Mesodermal cell (in vitro differentiated cells): ENCODE measurements at regions not wholly inside any gene's neighbourhood (a gene's known extent, or its start where the extent isn't known, plus 50 kb on each side); places are given as distances from the start of the nearest gene placed in this dataset.

Experiments used
- H3K27ac ChIP-seq: 2 replicates; pipeline ENCODE4 v1.7.0; 2013; ENCODE audit warnings: mild to moderate bottlenecking, low read depth, low read length, moderate library complexity; ENCODE audit not compliant: severe bottlenecking
- H3K36me3 ChIP-seq: 2 replicates; pipeline ENCODE4 v1.7.1; 2013; ENCODE audit warnings: mild to moderate bottlenecking, low read length, moderate library complexity; ENCODE audit not compliant: control insufficient read depth, insufficient read depth
- H3K4me1 ChIP-seq: one replicate; pipeline ENCODE4 v1.7.1; 2013; ENCODE audit warnings: mild to moderate bottlenecking, low read length; ENCODE audit not compliant: insufficient read depth, control insufficient read depth, poor library complexity, severe bottlenecking
- H3K4me3 ChIP-seq: 2 replicates; pipeline ENCODE4 v1.7.0; 2013; ENCODE audit warnings: low read length, control low read depth, mild to moderate bottlenecking; ENCODE audit not compliant: insufficient read depth, poor library complexity, severe bottlenecking; ENCODE audit errors: extremely low read depth
- H3K9me3 ChIP-seq: 2 replicates; pipeline ENCODE4 v1.7.1; 2013; ENCODE audit warnings: mild to moderate bottlenecking, low read length, moderate library complexity; ENCODE audit not compliant: control insufficient read depth
- WGBS, 2 experiments: methylation state at CpG; one replicate each; pipeline ENCODE4 v1.1.5; 2013; ENCODE audit warnings: missing lambda C conversion rate in 2 of 2; ENCODE audit not compliant: insufficient coverage in 2 of 2; 5-methylcytosine and 5-hydroxymethylcytosine counted together

DNA sequence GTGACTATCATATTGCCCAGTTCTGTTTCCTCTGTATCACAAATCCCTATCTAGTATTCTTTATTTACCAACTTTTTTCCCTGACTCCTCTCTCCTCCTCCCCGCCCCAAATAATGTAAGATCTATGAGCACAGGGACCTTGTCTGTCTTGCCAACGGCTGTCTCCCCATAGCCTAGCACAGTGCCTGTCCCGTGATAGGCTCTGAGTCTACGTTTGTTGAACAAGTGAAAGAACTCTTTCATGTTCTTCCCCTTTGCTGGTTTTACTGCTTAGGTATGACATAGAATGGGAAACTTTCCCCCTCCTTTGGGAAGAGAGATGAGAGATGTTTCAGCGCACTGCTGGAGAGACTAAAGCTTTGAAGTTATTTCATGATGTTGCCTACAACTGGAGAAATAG lies 367.0 kb downstream of the PRDM2 start:
- Histone ChIP-seq H3K27ac (no peak overlapping the region), H3K9me3 (no peaks in the 10 kb centered on the region), H3K4me1 (no peaks in the 10 kb centered on the region), H3K36me3 (no peaks in the 10 kb centered on the region), H3K4me3 (no peak overlapping the region)
- 95 to 97% methylated on average over 3 of the region's 5 CpGs for WGBS, 2 experiments

DNA sequence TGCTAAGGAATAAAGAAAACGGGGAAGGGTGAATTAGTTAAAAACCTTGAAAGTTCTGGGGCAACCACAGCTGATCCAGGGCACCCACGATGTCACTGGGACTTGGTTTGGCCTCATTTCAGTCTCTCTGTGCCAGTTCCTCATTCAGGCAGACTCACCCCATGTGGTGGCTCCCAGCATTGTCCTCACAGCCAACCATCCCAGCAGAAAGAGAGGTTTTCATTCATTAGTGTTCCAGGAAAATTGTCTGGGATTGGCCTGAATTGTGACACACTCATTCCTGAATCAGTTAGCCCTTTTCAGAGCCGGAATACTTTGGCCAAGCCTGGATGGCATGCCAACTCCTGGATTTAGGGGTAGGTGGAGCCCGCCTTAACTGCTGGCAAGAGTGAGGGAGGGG lies 367.7 kb downstream of the PRDM2 start:
- 61 to 73% methylated on average over 1 to 2 of the region's 4 CpGs for WGBS, 2 experiments
- no peaks in the 10 kb centered on the region for H3K9me3 ChIP-seq
- no peak overlapping the region for H3K27ac ChIP-seq
- no peaks in the 10 kb centered on the region for H3K36me3 ChIP-seq
- H3K4me3 ChIP-seq, result no peak overlapping the region
- H3K4me1 ChIP-seq, result no peaks in the 10 kb centered on the region

DNA sequence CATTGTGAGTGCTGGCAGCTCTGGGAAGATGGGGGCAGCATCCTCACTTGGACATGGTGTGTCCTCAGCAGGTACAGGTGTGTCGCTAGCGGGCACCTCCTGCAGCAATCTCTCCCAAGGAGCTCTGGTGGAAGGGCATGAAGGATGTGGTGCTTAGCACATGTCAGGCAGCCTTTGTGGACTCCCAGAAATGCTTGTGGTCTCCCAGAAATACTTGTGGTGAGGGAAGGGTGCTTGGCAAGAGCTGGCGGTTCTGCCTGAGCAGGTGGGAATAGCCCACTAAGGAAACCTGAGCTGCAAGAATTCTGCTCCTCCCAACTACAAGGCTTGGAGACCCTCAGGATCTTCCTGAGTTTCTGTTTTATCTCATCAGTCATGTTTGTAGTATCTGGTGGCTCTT lies 371.6 kb downstream of the PRDM2 start:
- no peak overlapping the region for H3K27ac ChIP-seq
- no peaks in the 10 kb centered on the region for H3K9me3 ChIP-seq
- H3K4me3 ChIP-seq, result no peak overlapping the region
- H3K36me3 ChIP-seq, result no peaks in the 10 kb centered on the region
- WGBS, 2 experiments, result 76 to 86% methylated on average over 3 of the region's 3 CpGs
- H3K4me1 ChIP-seq, result no peaks in the 10 kb centered on the region

DNA sequence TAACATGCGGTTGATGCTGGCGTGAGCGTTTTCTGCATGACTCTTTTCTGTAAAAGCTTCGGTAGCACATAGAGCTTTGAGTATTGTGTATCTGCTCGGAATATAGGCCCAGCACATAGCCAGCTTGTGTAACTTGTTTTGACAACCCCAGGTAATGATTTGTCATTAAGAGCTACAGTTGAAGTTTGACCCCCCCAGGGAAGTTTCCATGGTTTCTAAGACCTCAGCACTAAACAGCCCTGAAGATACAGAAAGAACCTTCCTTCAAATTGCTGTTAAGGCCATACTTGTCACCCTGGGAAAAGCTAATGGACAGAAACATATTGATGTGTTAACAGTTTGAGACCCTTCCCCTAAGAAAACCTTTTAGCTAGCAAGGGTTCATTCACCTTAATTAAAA lies 380.7 kb downstream of the PRDM2 start:
- Histone ChIP-seq H3K36me3 (no peaks in the 10 kb centered on the region), H3K4me3 (no peak overlapping the region), H3K9me3 (no peaks in the 10 kb centered on the region), H3K4me1 (no peaks in the 10 kb centered on the region), H3K27ac (no peak overlapping the region)
- WGBS, 2 experiments, result 93 to 99% methylated on average over 5 of the region's 5 CpGs

DNA sequence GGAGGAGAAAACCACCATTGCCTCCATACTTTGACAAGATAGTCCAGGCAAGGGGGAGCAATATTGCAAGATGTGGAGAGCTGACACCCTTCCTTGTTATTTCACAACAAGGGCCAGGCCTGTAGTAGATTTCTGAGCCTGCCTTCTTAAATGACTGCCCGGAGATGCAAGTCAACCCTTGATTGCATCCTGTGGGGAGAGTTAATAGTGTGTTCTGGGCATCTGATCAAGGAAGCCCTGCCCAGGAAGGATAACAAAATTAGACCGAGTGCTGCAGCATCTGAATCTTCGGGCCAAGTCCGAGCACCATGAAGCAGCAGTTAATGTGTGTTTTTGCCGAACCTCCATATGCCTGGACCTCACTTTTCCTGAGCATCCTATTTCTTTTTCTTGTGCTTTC lies 382.3 kb downstream of the PRDM2 start:
- H3K36me3 ChIP-seq, result no peaks in the 10 kb centered on the region
- 77 to 79% methylated on average over 5 of the region's 5 CpGs for WGBS, 2 experiments
- no peaks in the 10 kb centered on the region for H3K4me1 ChIP-seq
- H3K27ac ChIP-seq, result no peak overlapping the region
- H3K9me3 ChIP-seq, result no peaks in the 10 kb centered on the region
- H3K4me3 ChIP-seq, result no peak overlapping the region

DNA sequence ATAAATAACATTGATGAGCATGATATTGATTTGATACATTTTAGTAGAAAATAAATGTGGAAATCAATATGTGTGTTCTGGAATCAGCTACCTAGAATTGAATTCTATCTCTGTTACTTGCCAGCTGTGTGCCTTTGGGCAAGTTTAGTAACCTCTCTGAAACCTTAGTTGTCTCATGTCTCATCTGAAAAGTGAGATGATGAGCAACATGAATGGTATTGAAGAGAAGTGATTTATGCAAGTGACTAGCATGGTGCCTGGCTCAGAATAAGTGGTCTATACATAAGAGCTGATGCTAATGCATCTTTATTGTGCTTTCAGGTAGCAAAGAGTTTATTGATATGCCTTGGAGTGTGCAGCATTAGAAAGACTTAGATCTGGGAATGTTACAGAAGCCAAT lies 383.3 kb downstream of the PRDM2 start:
- no peaks in the 10 kb centered on the region for H3K4me1 ChIP-seq
- no peak overlapping the region for H3K27ac ChIP-seq
- H3K9me3 ChIP-seq, result no peaks in the 10 kb centered on the region
- H3K36me3 ChIP-seq, result no peaks in the 10 kb centered on the region
- H3K4me3 ChIP-seq, result no peak overlapping the region

DNA sequence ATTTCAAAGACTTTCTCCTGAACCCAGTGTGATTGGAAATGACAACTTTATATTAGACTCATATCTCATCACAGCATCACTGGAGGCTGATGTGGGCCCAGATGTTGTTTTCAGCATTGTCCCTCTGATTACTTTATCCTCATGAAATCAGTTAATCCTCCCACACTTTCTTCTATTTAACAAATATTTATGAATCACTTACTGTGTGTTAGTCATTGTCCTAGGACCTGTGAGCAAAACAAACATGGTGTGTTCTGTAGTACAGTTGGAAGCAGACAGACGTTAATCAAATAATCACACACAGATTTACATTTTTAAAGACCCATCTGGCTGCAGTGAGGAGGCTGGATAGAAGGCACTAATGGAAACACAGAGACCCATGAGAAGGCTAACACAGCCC lies 383.7 kb downstream of the PRDM2 start:
- WGBS, 2 experiments, result no CpG with 5 or more reads among the region's 1 CpG
- no peaks in the 10 kb centered on the region for H3K4me1 ChIP-seq
- no peaks in the 10 kb centered on the region for H3K9me3 ChIP-seq
- H3K27ac ChIP-seq, result no peak overlapping the region
- H3K36me3 ChIP-seq, result no peaks in the 10 kb centered on the region
- no peak overlapping the region for H3K4me3 ChIP-seq

DNA sequence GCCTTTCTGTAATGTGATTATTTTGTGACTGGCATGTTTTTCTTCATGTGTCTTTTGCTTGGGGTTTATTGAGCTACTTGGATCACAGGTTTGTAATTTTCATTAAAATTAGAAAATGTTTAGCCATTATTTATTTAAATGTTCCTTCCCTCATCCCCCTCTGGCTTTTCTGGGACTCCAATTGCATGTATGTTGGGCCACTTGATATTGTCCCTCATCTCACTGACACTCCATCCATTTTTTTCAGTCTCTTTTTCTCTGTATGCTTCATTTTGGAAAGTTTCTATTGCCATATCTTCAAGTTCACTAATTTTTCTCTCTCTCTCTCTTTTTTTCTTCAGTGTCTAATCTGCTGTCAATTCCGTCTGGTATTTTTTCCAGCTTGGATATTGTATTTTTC lies 390.1 kb downstream of the PRDM2 start:
- H3K4me3 ChIP-seq, result no peak overlapping the region
- no peaks in the 10 kb centered on the region for H3K4me1 ChIP-seq
- WGBS, 2 experiments, result 80% methylated on average over 1 of the region's 1 CpG; no CpG with 5 or more reads in 1 of the 2 experiments
- no peaks in the 10 kb centered on the region for H3K36me3 ChIP-seq
- no peaks in the 10 kb centered on the region for H3K9me3 ChIP-seq
- no peak overlapping the region for H3K27ac ChIP-seq

DNA sequence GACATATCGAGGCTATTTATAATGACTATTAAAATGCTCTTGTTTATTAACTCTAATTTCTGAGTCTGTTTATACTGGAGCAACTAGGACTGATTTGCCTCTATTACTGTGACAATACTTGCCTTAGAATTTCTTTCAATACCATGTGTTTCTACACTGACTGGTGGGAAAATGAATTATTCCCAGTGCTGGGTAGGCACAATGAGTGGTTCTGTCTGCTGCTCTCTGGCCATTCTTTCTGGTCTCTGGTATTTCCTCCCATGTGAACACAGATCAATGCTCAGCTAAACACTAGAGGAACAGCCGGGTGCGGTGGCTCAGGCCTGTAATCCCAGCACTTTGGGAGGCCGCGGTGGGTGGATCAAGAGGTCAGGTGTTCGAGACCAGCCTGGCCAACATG lies 390.5 kb downstream of the PRDM2 start:
- Histone ChIP-seq H3K4me3 (no peak overlapping the region), H3K9me3 (no peaks in the 10 kb centered on the region), H3K27ac (no peak overlapping the region), H3K4me1 (no peaks in the 10 kb centered on the region), H3K36me3 (no peaks in the 10 kb centered on the region)
- WGBS, 2 experiments, result 84 to 91% methylated on average over 4 to 5 of the region's 6 CpGs

DNA sequence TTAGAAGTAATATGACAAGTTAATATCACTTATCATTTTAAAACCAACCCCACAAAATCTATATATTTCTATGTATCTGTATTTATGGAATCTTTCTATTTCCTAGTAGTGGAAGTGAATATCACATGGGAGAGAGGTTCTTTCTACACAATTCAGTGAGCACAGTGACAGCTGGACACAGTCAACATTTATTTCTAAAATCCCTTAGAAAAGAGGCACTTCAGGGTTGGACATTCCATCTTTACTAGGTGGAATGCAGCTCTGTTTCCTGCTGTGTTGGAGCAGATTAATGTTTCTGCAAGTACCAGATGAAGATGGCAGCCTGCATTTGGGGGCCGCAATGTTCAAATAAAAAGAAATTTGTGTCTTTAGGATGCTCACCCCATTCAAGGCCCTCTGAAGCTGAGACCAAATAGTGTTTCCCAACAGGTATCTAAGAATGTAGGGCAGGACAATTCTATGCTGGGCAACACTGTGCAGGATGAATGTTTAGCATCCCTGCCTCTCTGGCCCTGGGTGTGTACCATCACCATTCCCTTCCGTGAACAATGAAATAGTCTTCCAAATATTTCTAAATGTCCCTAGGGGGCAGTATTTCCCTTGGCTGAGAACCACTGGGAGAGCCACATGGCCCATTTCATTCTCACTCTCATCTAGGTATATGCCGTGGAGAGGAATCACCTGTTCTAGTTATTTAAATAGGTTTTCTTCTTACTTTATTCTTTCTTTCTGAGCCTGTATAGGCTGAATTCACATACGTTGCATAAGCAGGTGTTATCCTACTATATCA lies 394.8 kb downstream of the PRDM2 start:
- Histone ChIP-seq H3K27ac (no peak overlapping the region), H3K36me3 (no peaks in the 10 kb centered on the region), H3K9me3 (no peaks in the 10 kb centered on the region), H3K4me3 (no peak overlapping the region), H3K4me1 (no peaks in the 10 kb centered on the region)
- WGBS, 2 experiments, result 73 to 90% methylated on average over 1 to 2 of the region's 4 CpGs

DNA sequence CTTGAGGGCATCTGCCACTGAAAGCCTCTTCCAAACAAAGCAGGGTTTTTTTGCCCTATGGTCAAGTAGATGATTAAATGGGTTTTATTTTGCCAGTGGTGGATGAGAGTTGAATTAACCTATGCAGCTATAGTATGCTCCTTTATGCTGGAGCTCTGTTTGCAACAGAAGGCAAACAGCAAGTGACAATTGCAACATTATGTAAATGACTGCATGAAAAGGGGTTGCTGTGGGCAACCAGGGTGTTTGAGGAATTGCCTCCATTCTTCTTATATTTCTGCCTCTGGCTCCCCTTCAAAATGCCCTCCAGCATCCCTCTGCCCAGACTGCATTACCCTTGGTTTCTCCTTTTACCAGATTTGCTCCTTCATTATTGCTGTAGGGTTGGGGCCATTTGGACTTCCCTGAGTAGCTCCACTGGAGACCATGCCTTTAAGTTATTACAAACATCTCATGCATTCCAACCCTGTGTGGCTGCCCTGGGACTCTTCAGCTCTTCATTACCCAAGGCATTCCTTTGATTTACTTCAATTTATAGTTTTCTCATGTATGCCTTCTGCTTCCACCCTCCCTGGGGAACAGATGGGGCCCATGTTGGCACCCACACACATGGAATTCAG lies 398.4 kb downstream of the PRDM2 start:
- H3K9me3 ChIP-seq, result no peaks in the 10 kb centered on the region
- no peak overlapping the region for H3K4me3 ChIP-seq
- H3K27ac ChIP-seq, result no peak overlapping the region
- H3K4me1 ChIP-seq, result no peaks in the 10 kb centered on the region
- H3K36me3 ChIP-seq, result no peaks in the 10 kb centered on the region
